ENCODE measurements at regions not wholly inside any gene's neighbourhood (a gene's known extent, or its start where the extent isn't known, plus 50 kb on each side); places are given as distances from the start of the nearest gene placed in this dataset.

- Histone ChIP-seq H3K4me1 (ENCODE audit: control insufficient read depth, insufficient read depth, low read length) (no peaks in the 10 kb centered on the region), H3K79me2 (ENCODE audit: control insufficient read depth, insufficient read depth, low read length) (no peaks in the 10 kb centered on the region), H2AFZ (ENCODE audit: control insufficient read depth, low read depth, low read length) (no peak overlapping the region), H4K20me1 (ENCODE audit: control insufficient read depth, insufficient read depth) (no peaks in the 10 kb centered on the region), H3K9me3 (replicated peaks; ENCODE audit: control insufficient read depth, insufficient read depth, low read length) (no peaks in the 10 kb centered on the region), H3K36me3 (ENCODE audit: control insufficient read depth in 2 of 2, insufficient read depth in 2 of 2, low read length in 1 of 2) (no peaks in the 10 kb centered on the region), H3K4me3 (no peak overlapping the region), H3K27ac (ENCODE audit: control insufficient read depth, insufficient read depth) (no peak overlapping the region), H3K4me2 (ENCODE audit: control insufficient read depth, insufficient read depth) (no peak overlapping the region), H3K27me3 (replicated peaks in 1 of 2; ENCODE audit: control insufficient read depth in 2 of 2, insufficient read depth in 2 of 2, low read length in 1 of 2) (no peaks in the 10 kb centered on the region), H3K9ac (ENCODE audit: control insufficient read depth, insufficient read depth, low read length) (no peak overlapping the region)
- RAD21 ChIA-PET (ENCODE audit: unreplicated experiment): no interaction called here
- intact Hi-C loops (cut with micrococcal nuclease; ENCODE audit: unreplicated experiment): no loop called here
- in situ Hi-C loops (cut with MboI): no loop called here
- WGBS (ENCODE audit: insufficient coverage, insufficient replicate concordance, low lambda C conversion rate, missing lambda C conversion rate): 11% methylated on average over 3 of the region's 3 CpGs
- POLR2A ChIA-PET: no interaction called here
- CTCF ChIA-PET: no interaction called here
- SMC1A ChIA-PET (ENCODE audit: uncharacterized antibody, unreplicated experiment): no interaction called here
- DNase-seq (ENCODE audit: low read depth, low spot score) (no peak), ATAC-seq (no peak), FAIRE-seq (no peak)
- TF ChIP-seq ZZZ3 (IDR thresholded peaks at IDR 0.05; ENCODE audit: control insufficient read depth, insufficient read length, low read depth): no peak
- TF ChIP-seq USF1 (IDR thresholded peaks at IDR 0.05; ENCODE audit: borderline replicate concordance, extremely low read length, insufficient read depth, low read depth, low read length): no peak
- no peak for TF ChIP-seq BCL3 (IDR thresholded peaks at IDR 0.05; ENCODE audit: borderline replicate concordance, insufficient read depth, low read depth, low read length, poor library complexity, severe bottlenecking)
- TF ChIP-seq TCF3 (IDR thresholded peaks at IDR 0.05; ENCODE audit: borderline replicate concordance, insufficient read depth, low read depth, low read length): no peak
- no peak for TF ChIP-seq CEBPZ (IDR thresholded peaks at IDR 0.05; ENCODE audit: low read depth, low read length)
- no peak for TF ChIP-seq ZNF217 (IDR thresholded peaks at IDR 0.05)
- TF ChIP-seq USF2 (IDR thresholded peaks at IDR 0.05; ENCODE audit: borderline replicate concordance, low read depth, low read length): no peak
- no peak for TF ChIP-seq CREB1 (IDR thresholded peaks at IDR 0.05; ENCODE audit: low read depth)
- no peak for TF ChIP-seq HDAC6 (IDR thresholded peaks at IDR 0.05; ENCODE audit: unreplicated experiment)
- TF ChIP-seq CHD1 (IDR thresholded peaks at IDR 0.05; ENCODE audit: low read depth, low read length): no peak
- TF ChIP-seq EZH2 (IDR thresholded peaks at IDR 0.05; ENCODE audit: borderline replicate concordance, control insufficient read depth, low read depth, low read length): no peak
- no peak for TF ChIP-seq PBX3 (IDR thresholded peaks at IDR 0.05; ENCODE audit: insufficient replicate concordance, low read depth, low read length)
- TF ChIP-seq SREBF2 (IDR thresholded peaks at IDR 0.05; ENCODE audit: low read length): no peak
- BruUV-seq (replicated peaks): no TSS peak
These were observed 111.8 kb upstream of the TLE1 start for GRCh38 chr9:81801190-81801589.
